ENCODE measurements at regions not wholly inside any gene's neighbourhood (a gene's known extent, or its start where the extent isn't known, plus 50 kb on each side); places are given as distances from the start of the nearest gene placed in this dataset.

DNA sequence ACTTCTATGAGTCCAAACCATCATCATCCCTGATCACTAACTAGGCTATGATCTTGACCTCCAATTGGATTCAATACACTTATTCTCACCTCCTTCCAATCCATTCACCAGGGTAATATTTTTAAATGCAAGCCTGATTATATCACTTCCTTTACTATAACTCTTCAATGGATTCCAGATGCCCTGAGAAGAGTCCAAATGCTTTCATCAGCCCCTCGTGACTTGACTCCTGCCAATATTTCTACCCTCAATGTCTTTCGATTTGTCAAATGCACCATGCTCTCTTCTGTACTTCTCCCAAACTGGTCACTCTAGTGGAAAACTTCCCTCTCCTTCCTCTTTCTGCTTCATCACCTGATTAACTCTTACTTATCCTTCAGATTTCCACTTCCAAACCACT lies 70.8 kb downstream of the CD164 start:
- Histone ChIP-seq H3K14ac (ENCODE audit: insufficient read length) (no peak overlapping the region), H3K27ac (ENCODE audit: low read depth, low read length) (no peak overlapping the region), H3K9me3 (ENCODE audit: insufficient read depth in 2 of 2, low read depth in 1 of 2, low read length in 1 of 2) (no peaks in the 10 kb centered on the region), H4K8ac (ENCODE audit: extremely low read depth, insufficient read depth, low read length) (no peak overlapping the region), H3K36me3 (ENCODE audit: control insufficient read depth in 2 of 4, insufficient read depth in 4 of 4, low read length in 3 of 4) (no peaks in the 10 kb centered on the region), H3K4me3 (ENCODE audit: extremely low read depth in 1 of 4, insufficient read depth in 2 of 4, low read depth in 3 of 4, low read length in 4 of 4) (no peak overlapping the region), H3K23ac (ENCODE audit: insufficient read length) (no peak overlapping the region), H4K20me1 (replicated peaks in 1 of 2; ENCODE audit: control insufficient read depth in 1 of 2, insufficient read depth in 2 of 2, low read length in 2 of 2) (no peaks in the 10 kb centered on the region), H2BK5ac (ENCODE audit: low read depth, low read length) (no peak overlapping the region), H3K18ac (ENCODE audit: extremely low read depth, low read length) (no peak overlapping the region), H2BK20ac (ENCODE audit: low read length) (no peak overlapping the region), H3K23me2 (ENCODE audit: low read depth, low read length) (no peaks in the 10 kb centered on the region), H3K56ac (replicated peaks; ENCODE audit: insufficient read length, low read depth, low read length) (no peak overlapping the region), H2BK120ac (replicated peaks; ENCODE audit: low read depth, low read length) (no peak overlapping the region), H2AFZ (ENCODE audit: low read length) (no peak overlapping the region), H4K5ac (ENCODE audit: insufficient read length, low read depth, low read length) (no peak overlapping the region), H3K4me1 (replicated peaks in 1 of 4; ENCODE audit: control insufficient read depth in 3 of 4, insufficient read depth in 4 of 4, low read length in 3 of 4) (no peaks in the 10 kb centered on the region), H3K4me2 (ENCODE audit: insufficient read depth in 1 of 2, low read depth in 2 of 2, low read length in 2 of 2) (no peak overlapping the region), H3K9ac (replicated peaks in 1 of 4; ENCODE audit: extremely low read depth in 1 of 4, low read depth in 3 of 4, low read length in 3 of 4) (no peak overlapping the region), H3K27me3 (replicated peaks in 1 of 4; ENCODE audit: control insufficient read depth in 3 of 4, extremely low read depth in 1 of 4, insufficient read depth in 3 of 4, low read length in 3 of 4) (no peaks in the 10 kb centered on the region; a peak in 1 of 7 replicates), H3K4ac (replicated peaks; ENCODE audit: insufficient read length, low read depth, low read length) (no peak overlapping the region), H2BK12ac (ENCODE audit: low read depth, low read length) (no peak overlapping the region), H2AK5ac (ENCODE audit: low read depth, low read length) (no peak overlapping the region), H3K79me2 (ENCODE audit: control insufficient read depth in 1 of 2, insufficient read depth in 2 of 2, low read length in 2 of 2) (no peaks in the 10 kb centered on the region), H4K91ac (replicated peaks; ENCODE audit: insufficient read length, low read length) (no peak overlapping the region), H2BK15ac (ENCODE audit: low read length) (no peak overlapping the region), H3K79me1 (ENCODE audit: low read depth, low read length) (no peaks in the 10 kb centered on the region)
- no peak for FAIRE-seq
- no peak for DNase-seq (ENCODE audit: low read depth in 1 of 2, low spot score in 2 of 2)
- CTCF ChIA-PET (ENCODE audit: partially characterized antibody): interaction anchor here (0.8 kb wide), 1 partner anchor 65 kb away, joined by 4 read pairs; no protein-coding TSS in a partner anchor
- WGBS, 2 experiments (ENCODE audit: extremely low coverage in 1 of 2, insufficient coverage in 1 of 2, insufficient read length in 1 of 2, insufficient replicate concordance in 2 of 2, low coverage in 1 of 2, low lambda C conversion rate in 2 of 2, missing lambda C conversion rate in 1 of 2): 81% methylated on average over 2 of the region's 2 CpGs; no CpG with 5 or more reads in 1 of the 2 experiments
- TF ChIP-seq HDAC6 (IDR thresholded peaks at IDR 0.05; ENCODE audit: low read depth, low read length): no peak
- no peak for TF ChIP-seq CREB1 (IDR thresholded peaks at IDR 0.05)
- no peak for TF ChIP-seq CHD1 (IDR thresholded peaks at IDR 0.05; ENCODE audit: low read depth, low read length)
- no peak for TF ChIP-seq E2F6 (IDR thresholded peaks at IDR 0.05)
- TF ChIP-seq RAD21 (IDR thresholded peaks at IDR 0.05 in 1 of 2, conservative IDR thresholded peaks at IDR 0.05 in 1 of 2; ENCODE audit: low read depth in 2 of 2, low read length in 2 of 2): no peak
- no peak for TF ChIP-seq TCF12 (IDR thresholded peaks at IDR 0.05; ENCODE audit: low read depth, low read length)
- TF ChIP-seq, protein P1, sequence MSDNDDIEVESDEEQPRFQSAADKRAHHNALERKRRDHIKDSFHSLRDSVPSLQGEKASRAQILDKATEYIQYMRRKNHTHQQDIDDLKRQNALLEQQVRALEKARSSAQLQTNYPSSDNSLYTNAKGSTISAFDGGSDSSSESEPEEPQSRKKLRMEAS (IDR thresholded peaks at IDR 0.05): no peak
- TF ChIP-seq TEAD4 (IDR thresholded peaks at IDR 0.05; ENCODE audit: low read depth, low read length): no peak
- no peak for TF ChIP-seq MAFK (IDR thresholded peaks at IDR 0.05; ENCODE audit: low read depth, low read length)
- TF ChIP-seq RBBP5 (IDR thresholded peaks at IDR 0.05; ENCODE audit: borderline replicate concordance, low read depth, low read length): no peak
- no peak for TF ChIP-seq EGR1 (IDR thresholded peaks at IDR 0.05; ENCODE audit: borderline replicate concordance, low read depth, low read length)
- TF ChIP-seq SAP30 (IDR thresholded peaks at IDR 0.05; ENCODE audit: insufficient read depth, insufficient replicate concordance, low read length): no peak
- POLR2A ChIA-PET (ENCODE audit: partially characterized antibody): no interaction called here
